ENCODE measurements at regions not wholly inside any gene's neighbourhood (a gene's known extent, or its start where the extent isn't known, plus 50 kb on each side); places are given as distances from the start of the nearest gene placed in this dataset.

DNA sequence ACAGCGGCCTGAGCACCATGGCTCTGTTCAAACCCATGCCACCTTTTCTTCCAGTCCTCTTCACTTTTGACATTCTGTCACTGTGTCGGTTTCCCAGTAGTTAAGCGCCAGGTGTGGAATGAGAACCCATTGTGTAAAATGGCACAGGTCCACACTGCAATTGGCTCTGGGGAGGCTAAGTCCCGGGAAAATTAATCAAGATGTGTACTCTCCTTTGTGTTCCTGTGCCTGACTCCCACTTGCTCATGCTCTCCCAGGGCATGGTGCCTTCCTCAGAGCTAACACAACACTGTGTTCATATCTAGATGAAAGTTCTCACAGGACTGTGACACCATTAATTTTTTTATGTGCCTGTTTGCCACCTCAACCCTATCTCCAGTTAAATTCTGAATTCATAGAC, 59.0 kb upstream of the BTG3 start:
- TF ChIP-seq POLR2AphosphoS5 (IDR thresholded peaks at IDR 0.05) (no peak), POLR2A (IDR thresholded peaks at IDR 0.05) (no peak)

Measured in prostate gland (tissue), 1 donor.